Myocyte (in vitro differentiated cells): ENCODE measurements at regions not wholly inside any gene's neighbourhood (a gene's known extent, or its start where the extent isn't known, plus 50 kb on each side); places are given as distances from the start of the nearest gene placed in this dataset.

Experiments
- DNase-seq: peaks from one replicate; pipeline ENCODE4 v3.0.0-alpha.2; 2012; ENCODE audit warnings: low read depth

DNA sequence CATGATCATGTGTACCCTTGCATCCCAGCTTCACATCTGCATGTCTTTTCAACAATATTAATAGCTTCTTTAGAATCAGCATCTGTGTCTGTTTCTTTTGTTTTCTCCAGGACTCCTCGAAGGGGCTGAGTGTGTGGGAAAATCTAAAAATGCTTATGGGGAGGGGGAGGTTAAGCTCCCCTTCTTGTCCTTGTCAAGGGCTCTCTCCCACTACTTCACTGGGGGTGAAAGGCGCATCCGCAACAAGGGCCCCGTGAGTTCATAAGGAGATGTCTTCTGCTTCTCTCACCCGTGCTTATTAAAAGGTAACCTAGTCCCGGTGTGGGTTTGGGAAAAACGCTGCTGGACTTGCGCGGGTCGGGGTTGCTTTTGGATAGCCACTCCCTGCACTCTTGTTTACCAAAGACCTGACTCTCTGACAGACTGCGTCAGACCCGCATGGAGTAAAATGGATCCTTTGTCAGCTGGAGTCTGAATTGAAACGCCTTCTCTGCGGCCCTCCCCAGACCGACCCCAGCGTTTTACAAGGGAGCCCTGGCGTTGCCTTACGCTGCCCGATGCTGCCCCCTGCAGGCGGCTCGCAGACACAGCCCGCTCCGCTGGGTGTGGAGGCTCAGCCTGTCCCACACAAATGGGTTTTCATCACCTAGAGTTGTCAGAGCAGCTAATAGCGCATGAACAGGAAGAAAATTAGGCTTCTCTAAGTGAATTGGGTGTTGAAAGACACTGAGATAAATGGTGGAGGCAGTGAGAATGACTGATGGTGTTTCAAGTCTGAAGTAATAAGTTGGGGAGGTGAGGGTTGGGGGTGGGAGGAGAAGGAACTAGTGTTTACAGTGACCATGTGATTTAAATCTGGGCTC is 53.8 kb downstream of the IER5 start:
- DNase-seq = peak; percentile 89

DNA sequence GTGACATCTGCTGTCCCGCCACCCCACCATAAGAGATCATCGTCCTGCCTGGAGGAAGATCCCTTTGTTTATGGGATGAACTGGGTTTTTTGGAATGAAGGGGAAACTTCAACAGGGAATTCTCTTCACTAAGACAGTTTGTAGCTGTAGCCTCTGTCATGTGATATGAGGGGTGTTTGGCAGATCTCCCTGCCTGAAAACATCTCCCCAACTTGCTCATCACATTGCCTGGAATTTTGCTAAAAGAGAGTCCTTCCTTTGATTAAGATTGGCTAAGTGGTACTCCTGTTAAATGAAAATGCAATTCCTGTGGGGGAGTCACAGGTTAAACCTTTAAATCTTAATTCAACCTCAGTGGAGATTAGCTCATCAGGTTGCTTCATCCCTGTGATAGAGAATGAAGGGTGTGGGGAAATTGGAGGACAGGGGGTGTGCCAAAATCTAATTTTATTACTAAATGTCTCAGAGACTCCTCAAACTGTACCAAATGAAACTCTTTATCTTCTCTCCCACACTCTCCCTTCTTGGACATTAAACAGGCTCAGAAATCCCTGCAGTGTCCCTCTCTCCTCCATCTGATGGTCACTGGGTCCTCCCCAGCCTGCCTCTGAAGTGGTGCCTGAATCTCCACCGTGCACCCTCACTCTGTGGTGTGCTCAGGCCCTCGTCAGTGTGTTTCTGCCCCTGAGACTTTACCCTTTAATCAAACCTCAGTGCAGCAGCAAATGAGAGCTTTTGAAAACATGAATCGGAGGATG is 54.8 kb downstream of the IER5 start:
- no peak for DNase-seq

DNA sequence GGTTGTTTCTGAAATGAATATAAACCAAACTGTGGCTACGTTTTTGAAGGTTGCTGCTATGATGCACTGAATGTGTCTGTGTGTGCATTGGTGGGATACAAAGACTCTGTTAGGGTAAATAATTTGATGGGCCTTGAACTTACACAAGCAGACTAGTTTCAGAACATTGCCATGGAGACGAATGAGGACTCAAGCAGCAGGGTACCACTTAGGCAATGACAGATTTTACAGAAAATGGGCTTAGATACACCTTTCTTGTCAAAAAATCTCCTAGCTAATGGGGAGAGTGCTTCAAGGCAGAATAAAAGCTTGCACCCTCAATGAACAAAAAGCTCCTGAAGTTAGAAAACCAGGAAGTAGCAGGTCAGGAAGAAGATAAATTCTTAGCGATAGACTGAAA is 55.7 kb downstream of the IER5 start:
- DNase-seq = no peak

DNA sequence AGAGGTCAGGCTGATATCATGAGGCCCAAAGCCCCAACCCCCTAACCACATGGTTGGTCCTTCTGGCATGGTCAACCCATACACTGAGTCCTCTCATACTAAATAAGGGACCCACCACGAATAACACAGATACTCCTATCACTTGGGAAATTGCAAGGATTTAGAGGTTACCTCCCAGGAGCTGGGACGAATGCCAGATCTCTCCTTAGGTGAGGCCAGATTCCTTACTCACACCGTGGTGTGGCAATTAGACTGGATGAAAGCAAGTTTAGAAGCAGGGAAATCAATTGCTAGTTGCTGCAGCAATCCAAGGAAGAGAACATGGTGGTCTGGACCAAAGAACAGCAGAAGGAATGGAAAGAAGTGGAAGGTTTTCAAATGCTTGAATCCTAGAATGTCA is 60.1 kb downstream of the IER5 start:
- no peak for DNase-seq

DNA sequence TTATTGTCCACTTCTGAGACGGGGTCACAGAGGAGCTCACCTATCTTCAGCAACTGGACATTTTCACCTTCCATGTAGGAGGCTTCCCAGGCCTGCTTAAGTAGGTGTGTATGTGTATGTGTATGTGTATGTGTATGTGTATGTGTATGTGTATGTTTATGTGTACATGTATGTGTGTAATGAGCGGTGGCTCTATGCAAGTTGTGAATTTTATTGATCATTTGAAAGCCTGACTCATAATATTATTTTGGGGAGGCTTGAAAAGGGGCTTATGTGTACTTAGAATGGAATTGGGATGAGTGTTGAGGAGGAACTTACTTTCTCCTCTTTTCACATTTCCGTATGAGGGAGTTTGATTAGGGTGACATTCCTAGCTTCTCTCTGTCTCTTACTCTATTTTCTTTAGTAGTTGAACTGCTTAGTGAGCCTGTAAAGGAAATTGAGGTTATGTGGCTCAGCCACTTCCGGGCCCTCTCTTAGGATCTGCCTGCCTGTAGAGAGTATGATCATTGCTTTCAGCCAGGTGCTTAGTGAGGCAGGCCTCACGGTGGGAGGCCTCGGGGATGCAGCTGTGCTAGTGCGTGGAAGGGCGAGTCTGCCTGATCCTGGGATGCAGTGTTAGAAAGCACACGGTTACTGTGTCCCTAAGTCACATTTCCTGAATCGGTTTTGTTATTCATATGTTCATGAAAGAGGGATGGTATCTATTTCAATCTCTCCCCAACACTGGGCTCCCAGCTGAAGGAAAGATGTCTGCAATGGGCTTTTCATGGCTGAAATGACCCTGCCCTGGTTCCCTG is 61.0 kb downstream of the IER5 start:
- DNase-seq = peak; percentile 27

DNA sequence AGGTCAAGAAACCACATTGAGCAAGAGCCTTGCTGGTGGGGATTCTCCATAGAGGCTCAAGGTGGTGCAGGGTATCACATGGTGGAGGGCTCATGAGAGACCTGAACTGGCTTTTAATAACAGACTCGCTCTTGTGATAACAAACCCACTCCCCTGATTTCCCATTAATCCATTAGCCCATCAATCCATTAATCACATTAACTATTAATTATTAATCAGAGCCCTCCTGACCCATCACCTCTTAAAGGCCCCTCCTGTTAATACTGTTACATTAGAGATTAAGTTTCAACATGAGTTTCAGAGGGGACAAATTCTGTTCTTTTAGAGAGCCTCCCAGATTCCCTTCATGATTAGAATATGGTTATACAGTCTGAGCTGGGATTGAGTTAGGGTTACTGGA is 61.8 kb downstream of the IER5 start:
- DNase-seq = no peak

DNA sequence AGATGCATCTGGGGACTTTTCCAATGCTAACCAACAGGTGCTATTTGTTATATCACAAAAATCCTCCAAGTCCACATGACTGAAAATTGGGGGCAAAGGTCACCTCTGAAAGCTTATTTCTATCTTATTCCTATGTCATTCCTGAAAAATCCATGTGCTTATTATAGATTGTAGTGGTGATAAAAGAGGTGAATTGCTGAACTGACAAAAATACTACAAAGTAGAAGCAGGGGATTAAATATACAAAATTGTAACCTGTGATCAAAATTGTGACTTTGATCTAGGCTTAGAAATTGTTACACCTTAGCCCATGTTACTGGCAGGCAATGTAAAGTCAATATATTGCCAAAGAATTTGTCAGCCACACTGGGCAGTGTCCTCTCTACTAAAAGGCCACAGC is 62.3 kb downstream of the IER5 start:
- DNase-seq = no peak

DNA sequence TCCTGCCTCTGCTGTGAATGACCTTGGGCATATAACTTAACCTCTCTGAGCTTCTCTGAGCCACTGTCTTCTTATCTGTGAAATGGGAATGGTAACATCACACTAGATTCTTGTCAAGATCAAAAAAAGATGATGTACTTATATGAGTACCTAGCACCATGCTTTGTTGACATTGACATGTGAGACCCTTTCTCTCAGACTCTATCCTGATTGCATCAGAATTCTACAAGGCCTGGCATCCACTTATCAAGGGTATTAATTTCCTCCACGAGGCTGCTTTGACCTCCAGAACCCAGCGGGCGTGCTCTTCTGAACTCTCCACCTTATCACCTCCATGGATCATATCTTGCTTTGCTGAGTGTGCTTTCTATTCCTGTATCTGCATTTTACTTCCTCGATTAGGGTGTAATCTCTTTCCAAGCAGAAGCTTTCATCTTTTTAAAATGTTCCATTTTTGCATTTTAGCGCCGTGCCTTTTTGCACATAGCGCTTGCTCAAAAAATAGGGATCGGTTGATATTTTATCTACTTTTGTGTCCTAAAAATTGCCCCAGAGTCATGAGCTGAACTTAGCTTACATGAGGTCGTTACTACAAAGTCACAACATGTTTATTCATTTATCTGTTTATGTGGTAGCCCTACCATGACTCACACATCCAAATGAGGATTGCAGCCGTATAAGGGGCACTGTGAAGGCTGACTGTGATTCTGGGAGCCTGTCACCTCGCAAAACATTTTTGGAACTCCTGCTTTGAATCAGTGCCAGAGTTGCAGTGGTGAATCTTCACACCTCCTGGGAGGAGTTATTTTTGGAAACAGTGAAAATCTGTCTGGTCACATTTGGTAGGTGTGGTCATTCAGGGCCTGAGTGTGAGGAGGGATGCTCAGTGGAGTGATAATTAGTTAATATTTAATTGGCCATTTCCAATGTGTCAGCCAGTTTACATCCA is 63.2 kb downstream of the IER5 start:
- DNase-seq = peak; percentile 97

DNA sequence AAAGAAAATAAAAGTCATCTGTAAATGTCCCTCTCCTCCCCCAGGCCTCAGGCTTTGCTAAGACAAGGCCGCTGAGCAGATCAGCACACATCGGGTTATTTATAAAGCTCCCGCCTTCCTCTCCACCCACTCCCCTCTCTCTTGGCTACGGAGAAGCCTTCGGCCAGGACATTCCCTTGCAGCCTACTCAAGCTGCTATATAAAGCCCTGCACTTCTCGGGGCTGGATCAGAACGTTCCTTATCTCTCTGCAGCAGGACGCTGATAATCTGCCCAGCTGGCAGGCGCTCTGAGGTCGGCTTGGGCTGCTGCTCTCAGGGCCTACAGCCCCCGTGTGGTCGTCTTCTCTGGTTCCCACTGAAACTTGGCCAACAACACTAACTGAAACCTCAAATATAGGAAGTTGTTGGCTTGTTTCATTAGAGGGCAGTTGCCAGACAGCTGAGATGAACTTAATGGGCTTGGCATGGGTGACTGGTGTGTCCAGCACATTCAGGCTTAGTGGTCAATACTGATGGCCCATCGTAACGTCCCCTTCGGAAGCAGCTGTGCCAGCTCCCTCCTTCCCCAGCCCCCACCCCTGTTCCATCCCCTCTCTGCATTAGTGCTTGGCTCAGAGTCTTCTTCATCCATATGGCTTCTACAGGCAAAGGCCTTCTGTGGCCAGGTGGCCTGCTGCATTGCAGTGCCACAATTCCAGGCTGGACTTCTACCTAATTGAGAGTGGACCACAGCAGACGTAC is 64.6 kb downstream of the IER5 start:
- peak; percentile 98 for DNase-seq

DNA sequence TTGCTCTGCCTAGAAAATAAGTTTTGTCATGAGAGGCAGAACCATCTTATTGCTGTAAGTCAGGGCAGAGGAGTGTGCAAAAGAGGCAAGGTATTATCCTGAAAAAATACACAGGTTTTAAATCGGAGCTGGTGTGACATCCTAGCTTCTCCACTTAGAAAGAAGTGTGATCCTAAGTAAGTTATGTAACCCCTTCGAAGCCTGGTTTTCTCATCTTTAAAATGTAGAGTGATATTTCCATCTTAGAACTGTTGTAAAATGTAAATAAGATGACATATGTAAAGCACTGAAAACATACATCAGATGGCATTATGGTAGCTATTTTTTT is 65.1 kb downstream of the IER5 start:
- DNase-seq = no peak

DNA sequence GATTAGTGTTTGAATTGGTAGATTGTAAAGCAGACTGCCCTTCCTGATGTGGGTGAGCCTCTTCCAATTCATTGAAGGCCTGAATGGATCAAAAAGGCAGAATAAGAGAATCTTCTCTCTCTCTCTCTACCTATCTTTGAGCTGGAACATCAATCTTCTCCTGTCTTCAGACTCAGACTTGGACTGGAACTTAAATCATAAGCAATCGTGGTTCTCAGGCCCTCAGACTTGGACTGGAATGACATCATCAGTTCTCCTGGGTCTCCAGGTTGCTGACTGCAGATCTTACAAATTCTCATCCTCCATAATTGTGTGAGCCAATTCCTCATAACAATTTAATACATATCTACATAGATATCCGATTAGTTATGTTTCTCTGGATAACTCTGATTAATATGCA is 66.8 kb downstream of the IER5 start:
- no peak for DNase-seq

DNA sequence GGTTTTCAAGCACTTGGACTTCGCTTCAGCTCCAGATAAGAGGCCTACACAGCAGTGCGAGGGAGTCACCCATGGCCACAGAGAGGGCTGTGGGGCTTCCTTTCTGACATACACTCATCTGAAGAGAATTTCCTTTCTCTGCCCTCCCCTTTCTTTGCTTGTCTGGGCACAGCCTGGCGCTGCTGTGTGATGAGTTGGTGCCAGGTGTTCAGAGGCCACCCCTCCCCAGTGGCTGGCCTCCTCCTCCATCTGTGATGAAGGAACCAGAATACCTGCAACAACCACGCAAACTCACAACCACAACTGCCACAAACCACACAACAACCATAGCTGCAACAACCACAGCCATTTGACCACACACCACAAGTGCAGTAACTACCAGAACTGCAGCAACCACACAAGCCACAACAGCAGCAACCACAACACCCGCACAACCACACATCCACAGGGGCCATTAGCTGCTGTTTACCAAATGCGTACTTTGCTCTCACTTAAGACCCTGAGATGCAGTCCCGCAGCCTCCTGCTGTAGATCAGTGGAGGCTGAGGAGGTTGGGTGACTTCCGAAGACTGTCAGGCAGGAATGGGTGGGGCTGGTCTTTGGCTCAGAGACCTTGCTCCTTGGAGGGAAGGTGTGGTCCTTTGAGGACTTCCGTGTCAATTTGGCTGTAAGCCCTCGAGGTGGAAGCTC is 71.1 kb downstream of the IER5 start:
- peak; percentile 94 for DNase-seq

DNA sequence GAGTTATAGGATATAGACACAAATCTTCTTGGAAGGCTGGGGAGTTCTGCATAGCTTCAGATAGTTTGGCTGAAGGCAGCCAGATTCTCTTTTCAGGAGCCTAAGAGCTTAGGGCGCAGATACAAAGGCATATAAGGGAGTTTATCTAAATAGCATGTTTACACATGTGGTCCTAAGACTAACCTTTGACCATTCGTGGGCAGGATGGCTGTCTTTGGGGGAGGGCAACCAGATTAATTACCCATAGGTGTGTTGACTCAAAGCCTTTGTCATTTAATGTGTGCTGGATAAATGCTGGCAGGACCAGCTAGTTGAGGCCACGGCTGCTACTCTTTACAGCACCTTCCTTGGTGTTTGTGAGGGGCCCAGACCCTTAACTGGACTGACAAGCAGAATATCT is 71.8 kb downstream of the IER5 start:
- no peak for DNase-seq

DNA sequence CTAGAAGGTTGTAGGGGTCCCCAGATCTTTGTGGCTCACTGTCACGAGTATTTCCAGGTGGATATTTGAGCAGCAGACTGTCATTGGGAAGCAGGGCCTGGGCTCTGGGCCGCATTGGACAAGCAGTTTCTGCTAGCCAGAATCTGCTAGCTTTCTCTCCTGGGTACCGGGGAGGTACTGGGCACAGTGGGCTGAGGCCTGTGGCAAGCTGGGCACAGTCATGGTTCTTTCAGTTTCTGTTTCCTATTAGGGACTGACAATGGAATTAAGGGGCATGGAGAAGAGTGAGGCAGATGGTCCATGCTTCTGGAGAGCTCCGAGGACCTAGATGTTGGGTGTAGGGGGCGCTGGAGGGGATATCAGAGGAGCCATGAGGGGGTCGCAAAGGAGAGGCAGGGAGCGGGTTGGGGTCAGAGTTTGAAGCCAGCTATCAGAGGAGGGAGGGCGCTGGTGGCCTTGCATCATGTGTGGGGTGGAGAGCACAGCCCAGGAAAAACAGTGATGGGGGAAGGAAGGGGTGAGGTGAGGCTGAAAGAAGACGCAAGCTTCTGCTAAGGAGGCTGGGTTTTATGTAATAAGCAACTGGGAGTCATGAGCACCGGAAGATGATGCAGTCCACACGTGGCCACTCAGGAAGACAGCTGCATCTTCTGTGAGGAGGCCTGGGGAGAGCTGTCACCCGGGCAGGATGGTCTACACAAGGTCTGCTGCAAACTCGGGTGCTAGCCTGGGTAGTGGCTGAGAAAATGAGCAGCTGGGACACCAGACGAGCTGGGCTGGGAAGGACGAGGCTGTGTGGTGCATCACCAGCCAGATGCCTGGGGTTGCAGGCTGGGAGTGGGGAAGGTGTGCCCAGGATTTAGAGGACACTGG is 72.7 kb downstream of the IER5 start:
- peak; percentile 92 for DNase-seq

DNA sequence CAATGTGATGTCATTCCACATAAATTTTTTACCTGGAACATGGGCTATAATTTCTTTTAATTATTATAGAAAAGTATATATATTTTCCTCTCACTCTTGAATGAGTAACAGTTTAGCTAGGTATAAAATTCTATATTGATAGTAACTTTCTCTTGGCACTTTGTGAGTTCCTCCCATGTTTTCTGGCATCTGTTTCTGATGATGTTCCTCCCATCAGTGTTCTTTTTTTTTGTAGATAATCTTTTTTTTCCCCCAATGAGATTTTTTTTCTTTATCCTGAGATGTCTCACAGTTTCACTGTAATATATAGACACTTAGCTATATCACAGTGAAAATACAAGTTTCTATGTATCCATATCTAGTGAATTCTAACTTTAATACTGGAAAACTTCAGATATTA is 75.2 kb downstream of the IER5 start:
- no peak for DNase-seq

DNA sequence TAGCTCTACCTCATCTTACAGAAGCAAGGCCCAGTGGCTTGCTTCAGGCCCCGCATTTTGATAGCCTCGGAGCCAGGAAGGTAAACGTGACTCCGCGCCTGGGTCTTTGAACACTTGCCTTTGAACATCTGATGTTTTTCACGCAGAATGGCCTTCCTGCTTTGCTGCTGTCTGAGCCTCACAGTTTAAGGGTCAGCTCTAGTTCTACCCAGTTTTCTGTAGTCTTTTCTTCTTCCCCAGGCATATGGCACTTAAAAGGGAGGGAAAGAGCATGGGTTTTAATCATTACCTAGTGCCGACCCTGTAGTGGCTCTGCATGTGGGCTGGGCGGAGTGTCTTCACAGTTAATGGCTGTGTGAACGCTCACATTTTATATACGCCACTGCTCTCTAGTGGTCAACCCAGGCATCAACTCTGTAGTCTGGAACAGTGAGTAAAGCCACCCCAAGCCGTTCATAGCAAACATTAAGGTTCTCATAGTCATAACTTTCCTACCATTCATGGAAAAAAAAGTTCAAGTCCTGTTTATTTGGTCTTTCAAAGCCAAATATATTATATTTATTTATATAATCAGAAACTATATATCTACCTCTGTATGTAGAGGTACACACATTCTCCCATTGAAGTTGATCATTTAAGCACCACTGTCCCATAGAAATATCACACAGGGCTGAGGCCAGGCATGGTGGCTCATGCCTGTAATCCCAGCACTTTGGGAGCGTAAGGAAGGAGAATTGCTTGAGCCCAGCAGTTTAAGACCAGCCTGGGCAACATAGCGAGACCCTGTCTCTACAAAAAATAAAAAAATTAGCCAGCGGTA is 78.1 kb downstream of the IER5 start:
- peak; percentile 86 for DNase-seq

DNA sequence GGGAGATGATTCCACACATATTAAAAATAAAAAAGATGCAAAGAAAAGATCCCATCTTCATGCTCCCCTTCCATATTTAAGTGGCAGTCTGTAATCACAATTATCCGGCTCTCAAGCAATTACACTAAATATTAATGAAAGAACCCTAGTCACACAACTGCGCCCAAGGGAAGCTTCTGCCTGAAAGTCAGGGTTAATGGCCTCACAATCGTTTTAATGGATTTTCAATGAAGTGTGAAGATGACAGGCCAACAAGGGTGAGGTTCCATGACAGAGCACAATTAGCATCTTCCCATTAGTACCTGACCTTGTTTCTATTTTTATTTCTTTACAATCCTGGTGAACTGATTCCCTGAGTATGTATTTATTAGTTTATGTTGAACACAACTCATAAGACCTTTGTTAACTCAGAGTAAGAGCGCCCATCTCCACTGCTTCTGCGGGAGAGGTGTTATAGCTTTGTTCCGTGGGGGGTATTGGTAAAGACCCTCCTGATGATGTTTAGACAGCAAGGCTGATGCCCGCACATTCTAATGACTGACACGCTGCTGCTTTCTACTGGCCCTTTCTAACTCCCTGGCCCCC is 80.9 kb downstream of the IER5 start:
- no peak for DNase-seq
